B cell (primary cell): ENCODE measurements at regions not wholly inside any gene's neighbourhood (a gene's known extent, or its start where the extent isn't known, plus 50 kb on each side); places are given as distances from the start of the nearest gene placed in this dataset.

Experiments used
- ATAC-seq: fragments of 200-7000 bp; cut with Tn5 transposase; one replicate; pipeline ENCODE4 v1.10.0; 2021; ENCODE audit warnings: low read depth, mild to moderate bottlenecking, moderate number of reproducible peaks, moderate library complexity
- CTCF ChIA-PET: fragments of 350-600 bp; sonication (Branson Sonifier 250); formaldehyde crosslinking; loops from one replicate; lab custom pipeline; 2021; ENCODE audit warnings: antibody characterized with exemption, inconsistent platforms; lab: Charles Lee
- POLR2A ChIA-PET: fragments of 350-600 bp; sonication (Branson Sonifier 250); formaldehyde crosslinking; loops from one replicate; lab custom pipeline; 2021; ENCODE audit warnings: antibody characterized with exemption; lab: Charles Lee
- DNase-seq: peaks from one replicate; pipeline ENCODE4 v3.0.0; 2013
- H2AFZ ChIP-seq: 2 replicates; pipeline ENCODE4 v1.6.1; 2012; ENCODE audit warnings: mild to moderate bottlenecking, low read depth, low read length; ENCODE audit not compliant: insufficient read depth, poor library complexity, severe bottlenecking
- H3K27ac ChIP-seq, 2 donors: 1 replicate in 1 of 2; 2 replicates in 1 of 2; pipeline ENCODE4 v1.5.1; 2012 to 2013; ENCODE audit warnings: low read length in 2 of 2, mild to moderate bottlenecking in 2 of 2, moderate library complexity in 1 of 2
- H3K27me3 ChIP-seq, 4 experiments: fragments of 200-600 bp in 1 of 4; sonication (generic) in 1 of 4; replicated peaks in 1 of 4; 1 replicate in 2 of 4; 2 replicates in 2 of 4; pipeline versions ENCODE4 v1.6.1 to v1.7.0; 2013 to 2016; ENCODE audit warnings: low read length in 3 of 4, mild to moderate bottlenecking in 2 of 4, mixed read lengths in 1 of 4, moderate library complexity in 1 of 4; ENCODE audit not compliant: insufficient read depth in 4 of 4, control insufficient read depth in 3 of 4; ENCODE audit errors: control extremely low read depth in 1 of 4
- H3K36me3 ChIP-seq, 2 experiments: replicated peaks in 1 of 2; 1 replicate in 1 of 2; 2 replicates in 1 of 2; pipeline versions ENCODE4 v1.6.1 to v1.7.1; 2013; ENCODE audit warnings: low read length in 1 of 2; ENCODE audit not compliant: insufficient read depth in 2 of 2, control insufficient read depth in 1 of 2; ENCODE audit errors: control extremely low read depth in 1 of 2, extremely low read depth in 1 of 2
- H3K4me1 ChIP-seq, 2 donors: fragments of 200-600 bp in 1 of 2; sonication (generic) in 1 of 2; 1 replicate in 1 of 2; 2 replicates in 1 of 2; pipeline versions ENCODE4 v1.5.1 to v1.6.1; 2013 to 2017; ENCODE audit warnings: low read length in 2 of 2; ENCODE audit not compliant: control insufficient read depth in 2 of 2, insufficient read depth in 2 of 2
- H3K4me2 ChIP-seq: replicated peaks from 2 replicates; pipeline ENCODE3; 2012; ENCODE audit warnings: mild to moderate bottlenecking, low read depth, low read length; ENCODE audit not compliant: poor library complexity, severe bottlenecking
- H3K4me3 ChIP-seq, 5 experiments: fragments of 200-600 bp in 1 of 5; sonication (generic) in 1 of 5; 1 replicate in 3 of 5; 2 replicates in 2 of 5; pipeline versions ENCODE4 v1.5.1 to v1.7.0; 2011 to 2016; ENCODE audit warnings: low read length in 4 of 5, mild to moderate bottlenecking in 4 of 5, low read depth in 2 of 5, control low read depth in 1 of 5, moderate library complexity in 1 of 5; ENCODE audit not compliant: insufficient read depth in 1 of 5; ENCODE audit errors: control extremely low read depth in 1 of 5, extremely low read depth in 1 of 5
- H3K79me2 ChIP-seq: fragments of 200-600 bp; sonication (generic); one replicate; pipeline ENCODE4 v1.6.0; 2016; ENCODE audit warnings: low read length; ENCODE audit not compliant: control insufficient read depth, insufficient read depth
- H3K9ac ChIP-seq: fragments of 200-600 bp; sonication (generic); 2 replicates; pipeline ENCODE4 v1.6.1; 2017; ENCODE audit warnings: mild to moderate bottlenecking, low read length, moderate library complexity
- H3K9me3 ChIP-seq, 3 donors: one replicate each; pipeline versions ENCODE4 v1.6.1 to v1.7.1; 2013; ENCODE audit warnings: low read length in 2 of 3; ENCODE audit not compliant: control insufficient read depth in 2 of 3, insufficient read depth in 1 of 3; ENCODE audit errors: control extremely low read depth in 1 of 3
- H4K20me1 ChIP-seq: 2 replicates; pipeline ENCODE4 v1.6.0; 2012; ENCODE audit warnings: mild to moderate bottlenecking, low read length; ENCODE audit not compliant: insufficient read depth, control insufficient read depth, poor library complexity, severe bottlenecking
- H3K27ac Mint-ChIP-seq: one replicate; pipeline ENCODE4 v1.8.0; 2021; ENCODE audit warnings: mixed read lengths
- H3K27me3 Mint-ChIP-seq: one replicate; pipeline ENCODE4 v1.8.0; 2021; ENCODE audit warnings: mixed read lengths
- H3K4me1 Mint-ChIP-seq: one replicate; pipeline ENCODE4 v1.8.0; 2021; ENCODE audit warnings: mixed read lengths
- H3K4me3 Mint-ChIP-seq: one replicate; pipeline ENCODE4 v1.8.0; 2021; ENCODE audit warnings: mixed read lengths
- H3K9me3 Mint-ChIP-seq: one replicate; pipeline ENCODE4 v1.8.0; 2022; ENCODE audit warnings: mixed read lengths; ENCODE audit not compliant: insufficient read depth
- EZH2 ChIP-seq: IDR thresholded peaks from 2 replicates; pipeline ENCODE4 v1.6.1; 2012; ENCODE audit warnings: borderline replicate concordance, low read depth, mild to moderate bottlenecking, moderate library complexity, low read length; ENCODE audit not compliant: insufficient read depth, poor library complexity, severe bottlenecking
- WGBS: methylation state at CpG from one replicate; pipeline ENCODE4 v1.1.5; 2013; ENCODE audit warnings: missing lambda C conversion rate; ENCODE audit not compliant: insufficient coverage; 5-methylcytosine and 5-hydroxymethylcytosine counted together
- intact Hi-C: fragments of 100-400 bp; cut with micrococcal nuclease; formaldehyde crosslinking; loops from one replicate; pipeline ENCODE4 v1.10.0; 2022
- TF ChIP-seq, protein P1 (sequence below): fragments of 200-600 bp; IDR thresholded peaks from one replicate; pipeline ENCODE4 v1.8.0; 2022; ENCODE audit warnings: antibody characterized with exemption, mild to moderate bottlenecking

DNA sequence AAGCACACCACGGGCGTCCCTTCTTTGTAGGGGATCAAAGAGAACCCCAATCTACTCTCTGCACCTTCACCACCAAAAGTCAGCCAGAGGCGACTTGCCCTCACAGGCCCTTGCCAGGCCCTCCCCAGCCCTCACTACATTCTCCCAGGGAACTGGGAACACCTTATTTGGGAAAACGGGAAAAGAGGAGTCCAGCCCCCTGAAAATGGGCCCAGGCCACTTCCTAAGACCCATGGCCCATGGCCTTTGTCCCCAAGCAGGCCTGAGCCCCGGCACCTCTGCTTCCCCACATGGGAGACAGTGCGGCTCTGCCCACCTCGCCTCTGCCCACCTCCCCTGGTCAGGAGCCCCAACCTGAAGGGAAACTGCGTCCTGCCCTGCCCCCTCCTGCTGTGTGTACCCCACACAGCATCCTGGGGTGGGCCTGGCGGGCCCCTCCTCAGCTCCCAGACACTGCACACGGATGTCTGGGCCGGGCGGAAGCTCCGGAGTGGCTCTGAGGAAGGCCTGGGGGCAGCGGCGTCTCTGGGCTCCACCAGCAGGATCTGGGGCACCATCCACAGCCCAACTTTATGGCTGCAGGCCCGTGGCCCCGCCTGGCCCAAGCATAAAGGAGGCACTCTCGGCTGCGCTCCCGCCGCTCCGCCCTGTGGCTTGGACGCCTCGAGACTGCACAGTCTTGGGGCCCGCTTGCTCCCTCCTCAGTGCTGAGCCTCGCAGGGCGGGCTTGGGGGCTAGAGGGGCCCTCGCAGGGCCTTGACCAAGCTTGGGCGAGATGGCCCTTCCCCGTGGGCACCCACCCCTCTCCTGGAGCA, 70.3 kb upstream of the GPC1 start:
- no peak overlapping the region for H3K27ac ChIP-seq
- no peaks in the 10 kb centered on the region for H3K36me3 ChIP-seq
- H3K9ac ChIP-seq, result no peak overlapping the region
- no peaks in the 10 kb centered on the region for H3K4me1 Mint-ChIP-seq
- no peak for TF ChIP-seq EZH2
- TF ChIP-seq, protein P1, sequence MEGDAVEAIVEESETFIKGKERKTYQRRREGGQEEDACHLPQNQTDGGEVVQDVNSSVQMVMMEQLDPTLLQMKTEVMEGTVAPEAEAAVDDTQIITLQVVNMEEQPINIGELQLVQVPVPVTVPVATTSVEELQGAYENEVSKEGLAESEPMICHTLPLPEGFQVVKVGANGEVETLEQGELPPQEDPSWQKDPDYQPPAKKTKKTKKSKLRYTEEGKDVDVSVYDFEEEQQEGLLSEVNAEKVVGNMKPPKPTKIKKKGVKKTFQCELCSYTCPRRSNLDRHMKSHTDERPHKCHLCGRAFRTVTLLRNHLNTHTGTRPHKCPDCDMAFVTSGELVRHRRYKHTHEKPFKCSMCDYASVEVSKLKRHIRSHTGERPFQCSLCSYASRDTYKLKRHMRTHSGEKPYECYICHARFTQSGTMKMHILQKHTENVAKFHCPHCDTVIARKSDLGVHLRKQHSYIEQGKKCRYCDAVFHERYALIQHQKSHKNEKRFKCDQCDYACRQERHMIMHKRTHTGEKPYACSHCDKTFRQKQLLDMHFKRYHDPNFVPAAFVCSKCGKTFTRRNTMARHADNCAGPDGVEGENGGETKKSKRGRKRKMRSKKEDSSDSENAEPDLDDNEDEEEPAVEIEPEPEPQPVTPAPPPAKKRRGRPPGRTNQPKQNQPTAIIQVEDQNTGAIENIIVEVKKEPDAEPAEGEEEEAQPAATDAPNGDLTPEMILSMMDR, result no peak
- H3K4me1 ChIP-seq, result no peaks in the 10 kb centered on the region
- H3K79me2 ChIP-seq, result no peaks in the 10 kb centered on the region
- no peak overlapping the region for H3K4me3 Mint-ChIP-seq
- DNase-seq (no peak), ATAC-seq (no peak)
- WGBS, result 83% methylated on average over 27 of the region's 30 CpGs
- H2AFZ ChIP-seq, result no peak overlapping the region
- peaks cover 0 to 22% (median 3%) of the 10 kb centered on the region in 3 donors for H3K9me3 ChIP-seq
- H4K20me1 ChIP-seq, result no peaks in the 10 kb centered on the region
- no peak overlapping the region for H3K27ac Mint-ChIP-seq
- CTCF ChIA-PET, result no interaction called here
- intact Hi-C loops, result no loop called here
- peaks cover 8% of the 10 kb centered on the region for H3K9me3 Mint-ChIP-seq
- H3K27me3 ChIP-seq, result no peaks in the 10 kb centered on the region
- H3K4me3 ChIP-seq, result no peak overlapping the region
- H3K4me2 ChIP-seq, result no peak overlapping the region
- POLR2A ChIA-PET, result no interaction called here
- no peaks in the 10 kb centered on the region for H3K27me3 Mint-ChIP-seq

DNA sequence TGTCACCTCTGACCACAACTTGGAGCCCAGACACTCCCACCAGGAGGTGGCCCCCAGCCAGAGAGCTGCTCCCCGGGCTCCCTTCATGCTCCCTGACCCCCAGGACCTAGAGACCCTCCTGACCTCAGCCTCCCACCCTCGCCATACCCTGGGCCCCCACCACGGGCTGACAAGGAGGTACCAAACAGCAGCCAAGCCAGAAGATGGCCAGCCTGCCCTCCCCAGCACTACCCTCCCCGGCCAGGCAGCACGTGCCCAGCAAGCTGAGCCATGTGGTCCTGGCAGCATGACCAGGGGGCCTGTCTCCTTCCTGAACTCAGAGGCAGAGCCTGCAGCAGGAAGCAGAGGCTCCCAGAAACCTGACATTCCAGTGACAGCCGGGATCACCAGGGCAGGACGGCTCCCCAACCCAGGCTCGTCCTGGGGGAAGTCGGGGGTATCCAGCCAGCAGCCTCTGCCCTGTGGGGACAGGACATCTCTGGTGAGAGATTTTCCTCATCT, 69.4 kb upstream of the GPC1 start:
- WGBS, result 70% methylated on average over 9 of the region's 9 CpGs
- Mint-ChIP-seq H3K27ac (no peak overlapping the region), H3K27me3 (no peaks in the 10 kb centered on the region), H3K4me3 (no peak overlapping the region), H3K9me3 (peaks cover 4% of the 10 kb centered on the region), H3K4me1 (no peaks in the 10 kb centered on the region)
- intact Hi-C loops, result no loop called here
- no peak overlapping the region for H3K4me3 ChIP-seq
- H3K79me2 ChIP-seq, result no peaks in the 10 kb centered on the region
- H3K27ac ChIP-seq, result no peak overlapping the region
- no peak overlapping the region for H3K9ac ChIP-seq
- CTCF ChIA-PET, result no interaction called here
- no peaks in the 10 kb centered on the region for H4K20me1 ChIP-seq
- H3K9me3 ChIP-seq, result peaks cover 0 to 17% (median 0%) of the 10 kb centered on the region in 3 donors
- H2AFZ ChIP-seq, result no peak overlapping the region
- H3K36me3 ChIP-seq, result no peaks in the 10 kb centered on the region
- ATAC-seq, result no peak
- POLR2A ChIA-PET, result no interaction called here
- TF ChIP-seq EZH2, result no peak
- TF ChIP-seq, protein P1, result no peak
- no peak for DNase-seq
- no peak overlapping the region for H3K4me2 ChIP-seq
- H3K4me1 ChIP-seq, result no peaks in the 10 kb centered on the region
- no peaks in the 10 kb centered on the region for H3K27me3 ChIP-seq
